HCT116 (cell line): ENCODE measurements at regions not wholly inside any gene's neighbourhood (a gene's known extent, or its start where the extent isn't known, plus 50 kb on each side); places are given as distances from the start of the nearest gene placed in this dataset.

Source experiments
- ATAC-seq: fragments of 200-7000 bp; cut with Tn5 transposase; 2 replicates; pipeline ENCODE4 v1.9.1; 2020; ENCODE audit warnings: mild to moderate bottlenecking, moderate library complexity
- BruUV-seq: library from RNA; stranded (reverse); fragments of 400-500 nt; replicated peaks from 2 replicates; lab custom pipeline; 2021; lab: Mats Ljungman, UMichigan
- CTCF ChIA-PET: fragments of 300-600 bp; sonication (Branson Sonifier 250); formaldehyde crosslinking; loops from one replicate; lab custom pipeline; 2021; ENCODE audit warnings: antibody characterized with exemption; lab: Charles Lee
- POLR2A ChIA-PET: fragments of 300-600, 350-600 bp; sonication (Branson Sonifier 250); formaldehyde crosslinking; loops from one replicate; lab custom pipeline; 2021; ENCODE audit warnings: antibody characterized with exemption; lab: Charles Lee
- RAD21 ChIA-PET, 2 experiments: fragments of 300-600 bp; sonication (Branson Sonifier 250); formaldehyde crosslinking; loops; one replicate each; lab custom pipeline; 2023; ENCODE audit warnings: low total read pairs in 2 of 2; ENCODE audit not compliant: uncharacterized antibody in 2 of 2, unreplicated experiment in 2 of 2, low non-redundant PET in 1 of 2; lab: Charles Lee
- DNase-seq: peaks from one replicate; pipeline ENCODE4 v3.0.0-alpha.2; 2010; ENCODE audit warnings: low read depth, low spot score
- H2AFZ ChIP-seq: fragments of 200-600 bp; shearing (Covaris generic), sonication (generic); 2 replicates; pipeline ENCODE4 v1.6.1; 2017; ENCODE audit warnings: low read depth, mixed run types, mixed read lengths, antibody characterized with exemption, low read length; ENCODE audit not compliant: poor library complexity, severe bottlenecking
- H3K27ac ChIP-seq: 2 replicates; pipeline ENCODE4 v1.5.1; 2012; ENCODE audit warnings: low read depth, low read length
- H3K27me3 ChIP-seq: fragments of 200-600 bp; sonication (generic); 2 replicates; pipeline ENCODE4 v1.6.1; 2016; ENCODE audit warnings: mixed run types, low read length, mixed read lengths; ENCODE audit not compliant: insufficient read depth
- H3K36me3 ChIP-seq, 2 experiments: fragments of 200-500 bp in 1 of 2; fragments of 200-600 bp in 1 of 2; sonication (Bioruptor generic) in 1 of 2; sonication (generic) in 1 of 2; 2 replicates each; pipeline versions ENCODE4 v1.5.1 to v1.6.1; 2014 to 2016; ENCODE audit warnings: low read length in 2 of 2, inconsistent platforms in 1 of 2, mixed read lengths in 1 of 2, mixed run types in 1 of 2; ENCODE audit not compliant: insufficient read depth in 2 of 2, control insufficient read depth in 1 of 2
- H3K4me1 ChIP-seq, 2 experiments: fragments of 200-600 bp in 1 of 2; sonication (generic) in 1 of 2; 2 replicates each; pipeline versions ENCODE4 v1.5.1 to v1.6.1; 2012 to 2017; ENCODE audit warnings: low read length in 2 of 2, inconsistent platforms in 1 of 2, mild to moderate bottlenecking in 1 of 2, mixed read lengths in 1 of 2, mixed run types in 1 of 2, moderate library complexity in 1 of 2; ENCODE audit not compliant: insufficient read depth in 2 of 2, control insufficient read depth in 1 of 2
- H3K4me2 ChIP-seq: fragments of 200-600 bp; sonication (generic); 2 replicates; pipeline ENCODE4 v1.6.1; 2017; ENCODE audit warnings: mixed run types, low read length, mixed read lengths
- H3K4me3 ChIP-seq, 2 experiments: fragments of 200-600 bp in 1 of 2; sonication (generic) in 1 of 2; replicated peaks in 1 of 2; 2 replicates each; pipeline ENCODE4 v1.5.1; 2011 to 2016; ENCODE audit warnings: low read length in 2 of 2, control low read depth in 1 of 2, low read depth in 1 of 2, mild to moderate bottlenecking in 1 of 2, mixed read lengths in 1 of 2, mixed run types in 1 of 2
- H3K79me2 ChIP-seq: fragments of 200-600 bp; sonication (generic); 2 replicates; pipeline ENCODE4 v1.6.1; 2017; ENCODE audit warnings: mild to moderate bottlenecking, mixed run types, low read length, moderate library complexity, mixed read lengths; ENCODE audit not compliant: insufficient read depth
- H3K9ac ChIP-seq: fragments of 200-600 bp; sonication (generic); 2 replicates; pipeline ENCODE4 v1.6.1; 2016; ENCODE audit warnings: low read length, mixed read lengths
- H3K9me2 ChIP-seq: fragments of 200-600 bp; sonication (generic), shearing (Covaris generic); 2 replicates; pipeline ENCODE4 v1.6.1; 2017; ENCODE audit warnings: mixed run types, mild to moderate bottlenecking, moderate library complexity; ENCODE audit not compliant: insufficient read depth
- H3K9me3 ChIP-seq, 2 experiments: fragments of 200-500 bp in 1 of 2; fragments of 200-600 bp in 1 of 2; sonication (Bioruptor generic) in 1 of 2; sonication (generic) in 1 of 2; 2 replicates each; pipeline ENCODE4 v1.6.1; 2014 to 2017; ENCODE audit warnings: low read length in 2 of 2, mixed read lengths in 2 of 2, inconsistent platforms in 1 of 2, low read depth in 1 of 2, mild to moderate bottlenecking in 1 of 2, mixed run types in 1 of 2, moderate library complexity in 1 of 2; ENCODE audit not compliant: control insufficient read depth in 1 of 2, insufficient read depth in 1 of 2
- H4K20me1 ChIP-seq: fragments of 200-600 bp; sonication (generic), shearing (Covaris generic); 2 replicates; pipeline ENCODE4 v1.6.1; 2017; ENCODE audit warnings: mixed run types, mild to moderate bottlenecking, moderate library complexity; ENCODE audit not compliant: insufficient read depth
- CBX3 ChIP-seq: IDR thresholded peaks from 2 replicates; pipeline ENCODE4 v1.6.1; 2012; ENCODE audit warnings: low read depth
- CEBPB ChIP-seq: IDR thresholded peaks from 2 replicates; pipeline ENCODE4 v1.6.1; 2012; ENCODE audit warnings: low read depth
- EZH2phosphoT487 ChIP-seq: fragments of 200-600 bp; IDR thresholded peaks from 2 replicates; pipeline ENCODE4 v1.6.1; 2018; ENCODE audit warnings: antibody characterized with exemption, borderline replicate concordance
- JUND ChIP-seq: IDR thresholded peaks from 2 replicates; pipeline ENCODE4 v1.6.1; 2012
- POLR2A ChIP-seq: IDR thresholded peaks from 2 replicates; pipeline ENCODE4 v1.7.0; 2011; ENCODE audit warnings: borderline replicate concordance; ENCODE audit not compliant: insufficient read depth, insufficient read length; ENCODE audit errors: extremely low read depth
- POLR2AphosphoS5 ChIP-seq: IDR thresholded peaks from 2 replicates; pipeline ENCODE4 v1.6.1; 2011; ENCODE audit warnings: mild to moderate bottlenecking, low read depth, low read length, moderate library complexity
- RAD21 ChIP-seq: IDR thresholded peaks from 2 replicates; pipeline ENCODE4 v1.6.1; 2012; ENCODE audit warnings: low read depth, mild to moderate bottlenecking
- SP1 ChIP-seq: IDR thresholded peaks from 2 replicates; pipeline ENCODE4 v1.6.1; 2012; ENCODE audit warnings: low read depth
- SRF ChIP-seq: IDR thresholded peaks from 2 replicates; pipeline ENCODE4 v1.6.1; 2012; ENCODE audit warnings: low read depth
- TCF7L2 ChIP-seq: IDR thresholded peaks from 2 replicates; pipeline ENCODE4 v1.7.0; 2011; ENCODE audit warnings: borderline replicate concordance, inconsistent platforms; ENCODE audit not compliant: insufficient read depth, insufficient read length; ENCODE audit errors: extremely low read depth
- YY1 ChIP-seq: IDR thresholded peaks from 2 replicates; pipeline ENCODE4 v1.6.1; 2011; ENCODE audit warnings: low read length, low read depth, moderate library complexity, mild to moderate bottlenecking; ENCODE audit not compliant: insufficient replicate concordance; ENCODE audit errors: extremely low read depth
- intact Hi-C: fragments of 100-400 bp; cut with micrococcal nuclease; formaldehyde crosslinking; loops from 2 replicates; pipeline ENCODE4 v1.10.0; 2022

DNA sequence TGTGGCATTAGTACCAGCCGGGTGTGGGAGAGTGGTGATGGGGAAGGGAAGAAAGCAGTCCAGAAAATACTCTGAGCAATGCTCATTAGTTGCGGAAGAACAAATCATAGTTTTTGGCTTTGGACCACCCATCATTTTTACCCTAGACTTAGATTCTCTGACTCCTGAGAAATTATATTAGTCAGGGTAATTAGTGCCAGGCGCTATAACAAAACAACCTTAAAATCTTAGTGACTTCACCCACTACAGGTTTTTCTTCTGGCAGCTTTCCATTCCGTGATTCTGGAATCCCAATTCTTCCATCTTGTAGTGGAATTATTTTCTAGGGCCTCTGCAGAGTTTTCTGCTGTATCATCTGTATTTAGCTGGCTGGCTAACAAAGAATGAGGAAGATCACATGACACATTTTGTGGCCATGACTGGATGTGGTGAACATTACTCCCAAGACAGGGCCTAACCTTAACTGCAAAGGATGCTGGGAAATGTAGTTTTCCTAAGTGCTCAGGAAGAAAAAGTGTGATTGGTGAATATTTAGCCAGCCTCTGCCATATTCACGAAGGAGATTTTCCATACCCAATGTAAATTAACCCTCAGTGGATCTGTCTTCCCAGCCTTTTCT, 373.0 kb upstream of the MEF2C start (continued):
- TF ChIP-seq TCF7L2, result no peak

- no peak for ATAC-seq
- H3K4me1 ChIP-seq, result no peaks in the 10 kb centered on the region
- intact Hi-C loops, result no loop called here
- H2AFZ ChIP-seq, result no peak overlapping the region
- H3K27me3 ChIP-seq, result no peaks in the 10 kb centered on the region
- H3K9me2 ChIP-seq, result no peaks in the 10 kb centered on the region
- no peaks in the 10 kb centered on the region for H3K79me2 ChIP-seq
- ChIA-PET RAD21 (no interaction called here), CTCF (no interaction called here)
- no peaks in the 10 kb centered on the region for H3K9me3 ChIP-seq
- no peak overlapping the region for H3K9ac ChIP-seq
- no peaks in the 10 kb centered on the region for H4K20me1 ChIP-seq
- H3K36me3 ChIP-seq, result no peaks in the 10 kb centered on the region
- no peak overlapping the region for H3K4me3 ChIP-seq
- TF ChIP-seq SP1 (no peak), CEBPB (no peak), TCF7L2 (no peak), POLR2AphosphoS5 (no peak), YY1 (no peak), SRF (no peak), EZH2phosphoT487 (no peak), CBX3 (no peak), JUND (no peak), POLR2A (no peak), RAD21 (no peak)
- TF ChIP-seq, all 23 proteins: peak for 0
- no TSS peak for BruUV-seq
- H3K27ac ChIP-seq, result no peak overlapping the region
- POLR2A ChIA-PET, result no interaction called here
- no peak for DNase-seq
- no peak overlapping the region for H3K4me2 ChIP-seq
These were observed 370.8 kb upstream of the MEF2C start for GRCh38 chr5:89253666-89254352.
